Cardiac fibroblast (primary cell): ENCODE measurements at regions not wholly inside any gene's neighbourhood (a gene's known extent, or its start where the extent isn't known, plus 50 kb on each side); places are given as distances from the start of the nearest gene placed in this dataset.

ENCODE experiments used
- DNase-seq, 2 donors: peaks; one replicate each; pipeline versions ENCODE4 v3.0.0 to v3.0.0-alpha.2; 2010; ENCODE audit warnings: low read depth in 2 of 2
- H3K4me3 ChIP-seq, 2 donors: replicated peaks in 1 of 2; 1 replicate in 1 of 2; 2 replicates in 1 of 2; pipeline ENCODE4 v1.5.1; 2011; ENCODE audit warnings: low read depth in 2 of 2, low read length in 2 of 2, mild to moderate bottlenecking in 2 of 2, moderate library complexity in 1 of 2
- TF ChIP-seq, protein P1 (sequence below): IDR thresholded peaks from one replicate; pipeline ENCODE4 v1.5.1; 2011; ENCODE audit warnings: low read depth, mild to moderate bottlenecking, low read length, inconsistent platforms

DNA sequence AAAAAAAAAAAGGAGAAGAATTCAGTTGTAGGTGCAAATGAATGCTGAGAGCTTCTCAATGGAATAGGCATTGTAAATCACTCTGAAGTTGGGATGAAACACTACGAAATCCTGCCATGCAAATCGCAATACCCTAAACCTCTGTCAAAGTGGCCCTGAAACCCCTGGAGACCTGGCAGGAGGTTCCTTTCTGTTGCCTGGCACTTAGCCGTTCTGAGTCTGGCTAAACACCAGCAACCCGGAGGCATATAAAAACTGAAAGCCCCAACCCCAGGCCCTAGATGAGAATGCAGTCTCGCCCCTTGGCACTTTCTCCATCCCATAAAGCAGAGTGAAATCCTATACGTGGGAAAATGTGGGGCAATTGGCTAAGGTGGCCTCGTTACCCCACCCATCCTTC lies 151.5 kb upstream of the PARP11 start:
- no peak for DNase-seq
- no peak overlapping the region for H3K4me3 ChIP-seq
- TF ChIP-seq, protein P1, sequence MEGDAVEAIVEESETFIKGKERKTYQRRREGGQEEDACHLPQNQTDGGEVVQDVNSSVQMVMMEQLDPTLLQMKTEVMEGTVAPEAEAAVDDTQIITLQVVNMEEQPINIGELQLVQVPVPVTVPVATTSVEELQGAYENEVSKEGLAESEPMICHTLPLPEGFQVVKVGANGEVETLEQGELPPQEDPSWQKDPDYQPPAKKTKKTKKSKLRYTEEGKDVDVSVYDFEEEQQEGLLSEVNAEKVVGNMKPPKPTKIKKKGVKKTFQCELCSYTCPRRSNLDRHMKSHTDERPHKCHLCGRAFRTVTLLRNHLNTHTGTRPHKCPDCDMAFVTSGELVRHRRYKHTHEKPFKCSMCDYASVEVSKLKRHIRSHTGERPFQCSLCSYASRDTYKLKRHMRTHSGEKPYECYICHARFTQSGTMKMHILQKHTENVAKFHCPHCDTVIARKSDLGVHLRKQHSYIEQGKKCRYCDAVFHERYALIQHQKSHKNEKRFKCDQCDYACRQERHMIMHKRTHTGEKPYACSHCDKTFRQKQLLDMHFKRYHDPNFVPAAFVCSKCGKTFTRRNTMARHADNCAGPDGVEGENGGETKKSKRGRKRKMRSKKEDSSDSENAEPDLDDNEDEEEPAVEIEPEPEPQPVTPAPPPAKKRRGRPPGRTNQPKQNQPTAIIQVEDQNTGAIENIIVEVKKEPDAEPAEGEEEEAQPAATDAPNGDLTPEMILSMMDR: no peak

DNA sequence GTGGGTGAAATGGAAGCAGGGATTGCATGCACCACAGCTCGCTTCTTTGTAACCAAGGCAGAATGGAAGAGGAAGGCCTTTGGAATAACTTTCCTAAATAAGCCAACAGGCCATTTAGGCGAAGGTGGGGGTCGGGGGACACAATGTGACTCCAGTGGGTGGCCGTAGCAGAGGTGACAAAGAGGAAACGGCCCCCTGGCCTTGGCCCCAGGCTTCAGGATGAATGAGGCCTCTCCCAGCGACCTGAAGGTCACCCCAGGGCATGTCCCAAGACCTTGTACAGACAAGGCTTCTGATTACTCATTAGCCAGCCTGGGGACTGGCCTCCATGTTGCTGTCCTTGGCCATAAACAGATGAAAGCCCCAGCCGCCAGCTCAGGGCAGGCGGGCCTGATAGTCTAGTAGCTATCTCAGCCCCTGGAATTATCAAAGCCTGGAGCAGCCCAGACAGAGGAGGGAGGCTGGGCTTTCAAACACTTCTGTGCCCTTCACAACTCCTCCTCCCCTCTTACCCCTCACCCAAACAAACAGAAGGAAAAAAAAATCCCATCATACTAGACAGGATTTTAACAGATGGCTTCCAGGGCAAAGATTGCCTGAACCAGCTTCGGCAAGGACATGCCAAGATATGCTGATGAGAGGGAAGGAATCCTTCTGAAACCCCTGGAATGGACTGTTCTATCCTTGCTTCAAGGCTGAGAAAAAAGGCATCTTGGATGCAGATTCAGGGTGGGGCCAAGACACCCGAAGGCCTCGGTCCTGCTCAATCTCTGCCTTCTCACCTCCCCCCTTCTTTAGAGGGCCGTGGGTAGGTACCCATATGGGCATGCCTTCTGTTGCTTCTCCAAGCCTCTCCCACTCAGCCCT lies 142.3 kb upstream of the PARP11 start:
- H3K4me3 ChIP-seq: no peak overlapping the region
- DNase-seq: no peak

DNA sequence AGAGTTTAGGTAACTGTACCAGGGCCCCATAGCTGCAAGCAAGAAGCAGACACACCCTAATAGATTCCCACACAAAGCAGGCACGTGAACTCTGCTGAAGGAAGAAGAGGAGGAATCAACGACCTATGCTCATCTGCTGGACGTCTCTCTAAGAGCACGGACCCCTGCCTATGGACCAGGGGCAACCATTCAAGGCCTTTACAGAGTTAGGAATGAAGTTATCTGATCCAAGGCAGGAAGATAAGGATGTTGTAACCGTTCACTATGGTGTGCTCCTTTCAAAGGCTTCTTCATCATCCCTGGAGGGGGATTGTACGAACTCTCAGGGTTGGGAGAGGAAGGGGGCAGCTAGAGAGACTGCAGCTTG lies 141.6 kb upstream of the PARP11 start:
- TF ChIP-seq, protein P1: no peak
- DNase-seq: no peak
- H3K4me3 ChIP-seq: no peak overlapping the region

More for the DNA sequence above, 142.3 kb upstream of the PARP11 start:
- TF ChIP-seq, protein P1: no peak

DNA sequence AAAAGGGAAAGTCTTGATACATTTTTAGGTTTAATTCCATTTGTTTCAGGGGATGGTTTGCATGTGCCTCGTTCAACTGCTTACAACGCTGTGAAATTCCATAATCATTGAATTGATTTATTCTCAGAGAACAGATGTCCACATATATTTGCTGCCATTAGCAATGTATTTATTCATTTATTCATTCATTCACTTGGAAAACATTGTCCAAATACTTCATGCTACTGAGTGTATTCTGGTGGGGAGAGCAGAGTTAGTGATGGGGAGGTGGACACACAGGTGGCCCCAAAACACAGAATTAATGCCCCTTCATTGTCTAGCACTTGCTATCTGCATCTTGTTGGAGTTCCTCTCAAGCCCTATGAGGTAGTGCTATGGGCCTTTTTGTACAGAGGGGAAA lies 141.2 kb upstream of the PARP11 start:
- TF ChIP-seq, protein P1: no peak
- H3K4me3 ChIP-seq: no peak overlapping the region
- DNase-seq: no peak

DNA sequence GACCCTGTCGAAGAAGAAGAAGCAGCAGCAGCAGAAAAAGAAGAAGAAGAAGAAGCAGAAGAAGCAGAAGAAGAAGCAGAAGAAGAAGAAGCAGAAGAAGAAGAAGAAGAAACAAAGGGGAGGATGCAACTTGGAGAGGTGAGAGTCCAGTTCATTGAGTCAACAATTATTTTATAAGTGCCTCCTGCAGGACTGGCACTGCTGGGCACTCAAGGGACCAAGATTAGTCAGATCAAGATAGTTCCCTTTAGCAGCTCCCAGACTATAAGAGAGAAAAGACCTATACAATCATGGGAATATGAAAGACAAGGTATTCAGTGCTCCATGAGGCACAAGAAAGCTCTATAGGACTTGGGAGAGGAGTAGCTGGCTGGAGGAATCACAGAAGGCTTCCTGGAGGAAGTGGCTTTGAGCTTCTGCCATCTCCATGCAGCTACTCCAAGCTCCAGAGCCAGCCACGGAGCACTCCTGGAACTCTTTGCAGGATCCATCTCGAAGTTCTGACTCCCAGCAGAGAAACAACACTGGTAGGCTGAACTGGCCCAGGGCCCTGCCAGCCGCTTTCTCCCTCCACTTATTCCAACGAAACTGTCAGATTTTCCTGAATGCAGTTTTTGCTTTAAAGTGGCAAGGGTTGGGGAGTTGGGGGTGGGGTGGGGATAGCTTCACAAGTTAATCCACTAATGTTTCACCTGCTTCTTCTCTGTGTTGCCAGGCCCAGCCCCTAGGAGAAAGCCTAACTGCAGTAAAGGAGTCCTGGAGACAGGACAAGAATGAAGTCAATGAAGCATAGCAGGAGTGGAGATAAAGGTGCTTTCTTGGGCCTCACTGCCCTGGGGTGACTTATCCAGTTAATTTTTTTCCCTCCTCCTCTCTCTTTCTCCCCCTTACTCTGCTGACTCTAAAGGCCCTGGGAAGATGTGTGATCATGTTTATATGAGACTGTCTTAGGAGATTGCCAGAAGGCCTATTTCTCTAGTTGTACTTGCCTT lies 140.1 kb upstream of the PARP11 start:
- no peak for DNase-seq
- TF ChIP-seq, protein P1: no peak
- no peak overlapping the region for H3K4me3 ChIP-seq

DNA sequence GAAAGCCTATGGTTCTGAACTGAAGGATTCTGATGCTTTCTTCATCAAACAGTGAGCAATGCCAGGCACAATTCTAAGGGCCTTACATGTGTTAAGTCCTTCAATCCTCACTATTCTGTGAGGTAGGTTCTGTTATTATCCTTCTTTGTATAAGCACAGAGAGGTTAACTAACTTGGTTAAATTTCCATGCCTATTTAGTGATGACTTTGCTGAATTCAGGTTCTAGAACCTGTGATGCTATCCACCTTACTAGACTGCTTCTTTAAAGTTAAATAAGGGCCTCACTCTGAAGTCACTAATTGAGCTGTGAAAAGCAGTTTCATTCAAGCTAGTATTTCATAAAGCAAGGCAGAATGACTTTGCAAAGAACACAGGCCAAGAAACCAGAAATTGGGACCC lies 138.9 kb upstream of the PARP11 start:
- no peak for DNase-seq
- TF ChIP-seq, protein P1: no peak
- H3K4me3 ChIP-seq: no peak overlapping the region
